ENCODE measurements at regions not wholly inside any gene's neighbourhood (a gene's known extent, or its start where the extent isn't known, plus 50 kb on each side); places are given as distances from the start of the nearest gene placed in this dataset.
"Not testable (repeated sequence)": the region's sequence is repeated elsewhere in the genome, so short reads cannot be mapped to it uniquely, and the experiment has no call there.

GRCh38 chr2:133844214-133844892 lies 276.1 kb upstream of the NCKAP5 start:
- peak; percentile 19 for DNase-seq

GRCh38 chr2:133846476-133846875 lies 278.2 kb upstream of the NCKAP5 start:
- no peak for DNase-seq

- DNase-seq, result no peak
Observed at GRCh38 chr2:133847591-133847990, 279.3 kb upstream of the NCKAP5 start.

GRCh38 chr2:133848111-133848649 lies 279.9 kb upstream of the NCKAP5 start:
- DNase-seq, result no peak

- DNase-seq, result no peak
Observed at GRCh38 chr2:133849341-133849740, 281.1 kb upstream of the NCKAP5 start.

- DNase-seq, result no peak
Observed at GRCh38 chr2:133854603-133855200, 286.4 kb upstream of the NCKAP5 start.

- no peak for DNase-seq
Observed at GRCh38 chr2:133855526-133855925, 287.3 kb upstream of the NCKAP5 start.

- no peak for DNase-seq
Observed at GRCh38 chr2:133856678-133857077, 288.4 kb upstream of the NCKAP5 start.

- no peak for DNase-seq
Observed at GRCh38 chr2:133859578-133859977, 291.3 kb upstream of the NCKAP5 start.

GRCh38 chr2:133862400-133862977 lies 294.2 kb upstream of the NCKAP5 start:
- no peak for DNase-seq

GRCh38 chr2:133863106-133863800 lies 295.0 kb upstream of the NCKAP5 start:
- no peak for DNase-seq

GRCh38 chr2:133865141-133865540 lies 296.9 kb upstream of the NCKAP5 start:
- DNase-seq, result no peak

GRCh38 chr2:133867166-133867565 lies 298.9 kb upstream of the NCKAP5 start:
- DNase-seq, result no peak

- DNase-seq, result no peak
Observed at GRCh38 chr2:133871545-133872209, 303.4 kb upstream of the NCKAP5 start.

GRCh38 chr2:133878326-133878725 lies 310.1 kb upstream of the NCKAP5 start:
- DNase-seq, result no peak

GRCh38 chr2:133879703-133880102 lies 311.4 kb upstream of the NCKAP5 start:
- no peak for DNase-seq

GRCh38 chr2:133882159-133882558 lies 313.9 kb upstream of the NCKAP5 start:
- DNase-seq, result not testable (repeated sequence)

- no peak for DNase-seq
Observed at GRCh38 chr2:133884739-133885381, 316.6 kb upstream of the NCKAP5 start.

GRCh38 chr2:133885847-133886246 lies 317.6 kb upstream of the NCKAP5 start:
- DNase-seq, result no peak

- peak; percentile 33 for DNase-seq
Observed at GRCh38 chr2:133886735-133887675, 318.7 kb upstream of the NCKAP5 start.

GRCh38 chr2:133887676-133888040 lies 319.4 kb upstream of the NCKAP5 start:
- DNase-seq, result no peak
